Mucosa of descending colon (tissue), 3 donors: ENCODE measurements at regions not wholly inside any gene's neighbourhood (a gene's known extent, or its start where the extent isn't known, plus 50 kb on each side); places are given as distances from the start of the nearest gene placed in this dataset.

ENCODE experiments used
- ATAC-seq: fragments of 200-7000 bp; cut with Tn5 transposase; one replicate; pipeline ENCODE4 v1.9.1; 2020; ENCODE audit warnings: mild to moderate bottlenecking, moderate library complexity
- DNase-seq, 3 donors: peaks; one replicate each; pipeline ENCODE4 v3.0.0-alpha.2; 2020
- H3K36me3 ChIP-seq: fragments of 200-600 bp; one replicate; pipeline ENCODE4 v1.8.0; 2021; ENCODE audit warnings: low read depth, mild to moderate bottlenecking
- H3K4me1 ChIP-seq: fragments of 200-600 bp; one replicate; pipeline ENCODE4 v1.8.0; 2021; ENCODE audit warnings: low read depth, mild to moderate bottlenecking
- H3K4me3 ChIP-seq: fragments of 200-600 bp; one replicate; pipeline ENCODE4 v1.8.0; 2021; ENCODE audit warnings: mild to moderate bottlenecking
- H3K9me3 ChIP-seq: fragments of 200-600 bp; one replicate; pipeline ENCODE4 v1.8.0; 2021; ENCODE audit warnings: mild to moderate bottlenecking
- intact Hi-C, 2 donors: fragments of 100-400 bp; cut with DNase I in 1 of 2; cut with micrococcal nuclease in 1 of 2; formaldehyde crosslinking; loops; one replicate each; pipeline versions ENCODE4 v1.11.0 to v1.11.1; 2022; cut with DNase I, micrococcal nuclease
- TF ChIP-seq, protein P1 (sequence below): fragments of 200-600 bp; IDR thresholded peaks from one replicate; pipeline ENCODE4 v1.8.0; 2022; ENCODE audit warnings: antibody characterized with exemption, mild to moderate bottlenecking
- donor health status: DM: no; HTN: no; CAD: no; lungs with moderate emphysema.
- donor health status: DM: no; HTN: no; CAD: no.
- donor health status: DM: no; HTN: yes; CAD: no.

GRCh38 chr12:126811391-126811790 lies 1455.6 kb upstream of the TMEM132C start:
- Histone ChIP-seq H3K9me3 (no peaks in the 10 kb centered on the region), H3K4me1 (no peaks in the 10 kb centered on the region), H3K36me3 (no peaks in the 10 kb centered on the region), H3K4me3 (no peak overlapping the region)
- DNase-seq = no peak
- intact Hi-C loops = no loop called here
- ATAC-seq = no peak
- TF ChIP-seq, protein P1, sequence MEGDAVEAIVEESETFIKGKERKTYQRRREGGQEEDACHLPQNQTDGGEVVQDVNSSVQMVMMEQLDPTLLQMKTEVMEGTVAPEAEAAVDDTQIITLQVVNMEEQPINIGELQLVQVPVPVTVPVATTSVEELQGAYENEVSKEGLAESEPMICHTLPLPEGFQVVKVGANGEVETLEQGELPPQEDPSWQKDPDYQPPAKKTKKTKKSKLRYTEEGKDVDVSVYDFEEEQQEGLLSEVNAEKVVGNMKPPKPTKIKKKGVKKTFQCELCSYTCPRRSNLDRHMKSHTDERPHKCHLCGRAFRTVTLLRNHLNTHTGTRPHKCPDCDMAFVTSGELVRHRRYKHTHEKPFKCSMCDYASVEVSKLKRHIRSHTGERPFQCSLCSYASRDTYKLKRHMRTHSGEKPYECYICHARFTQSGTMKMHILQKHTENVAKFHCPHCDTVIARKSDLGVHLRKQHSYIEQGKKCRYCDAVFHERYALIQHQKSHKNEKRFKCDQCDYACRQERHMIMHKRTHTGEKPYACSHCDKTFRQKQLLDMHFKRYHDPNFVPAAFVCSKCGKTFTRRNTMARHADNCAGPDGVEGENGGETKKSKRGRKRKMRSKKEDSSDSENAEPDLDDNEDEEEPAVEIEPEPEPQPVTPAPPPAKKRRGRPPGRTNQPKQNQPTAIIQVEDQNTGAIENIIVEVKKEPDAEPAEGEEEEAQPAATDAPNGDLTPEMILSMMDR = no peak

DNA sequence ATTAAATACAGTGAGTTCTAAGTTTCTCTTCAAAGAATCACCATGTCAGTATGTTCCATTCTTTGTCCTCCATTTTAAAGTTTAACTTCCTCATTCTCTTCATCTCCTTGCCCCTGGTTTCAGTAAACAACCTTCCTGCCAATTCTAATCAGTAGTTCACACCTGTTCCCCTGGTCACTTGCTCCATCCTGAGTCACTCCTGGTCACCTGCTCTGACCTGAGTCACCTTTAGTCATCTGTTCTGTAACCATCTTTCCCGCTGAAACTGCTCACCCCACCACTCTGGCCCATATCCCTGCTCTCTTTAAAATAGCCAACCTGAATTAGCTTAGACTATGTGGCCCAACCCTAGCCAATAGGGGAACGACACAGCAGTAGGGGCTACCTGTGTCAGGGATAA lies 1447.4 kb upstream of the TMEM132C start:
- Histone ChIP-seq H3K4me3 (no peak overlapping the region), H3K4me1 (no peaks in the 10 kb centered on the region), H3K36me3 (no peaks in the 10 kb centered on the region), H3K9me3 (peaks cover 3% of the 10 kb centered on the region)
- intact Hi-C loops = no loop called here
- no peak for DNase-seq
- no peak for ATAC-seq
- TF ChIP-seq, protein P1 = no peak

GRCh38 chr12:126830778-126831680 lies 1435.9 kb upstream of the TMEM132C start:
- Histone ChIP-seq H3K4me1 (no peaks in the 10 kb centered on the region), H3K36me3 (no peaks in the 10 kb centered on the region), H3K4me3 (no peak overlapping the region), H3K9me3 (peaks cover 10% of the 10 kb centered on the region)
- ATAC-seq (no peak), DNase-seq (no peak)
- intact Hi-C loops = no loop called here
- TF ChIP-seq, protein P1 = no peak

DNA sequence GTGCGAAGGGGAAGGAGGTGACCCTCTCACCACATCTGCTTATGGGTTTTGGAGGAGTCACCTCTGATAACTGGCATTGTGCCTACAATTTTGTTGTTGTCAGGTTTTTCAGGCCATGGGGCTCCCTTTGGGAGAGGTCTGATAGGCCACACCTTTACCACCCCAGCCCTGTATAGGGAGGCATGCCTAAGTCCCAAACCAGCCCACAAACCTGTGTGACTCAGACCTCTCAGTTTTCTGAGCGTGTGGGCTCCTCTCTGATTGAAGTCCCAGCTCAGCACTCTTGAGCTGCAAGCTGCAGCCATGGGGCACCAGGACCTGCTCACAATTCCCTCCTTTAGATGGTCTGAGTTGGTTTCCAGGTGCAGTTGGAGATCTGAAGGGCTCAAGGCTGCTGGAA lies 1429.3 kb upstream of the TMEM132C start:
- intact Hi-C loops = no loop called here
- DNase-seq = no peak
- Histone ChIP-seq H3K4me3 (no peak overlapping the region), H3K9me3 (peaks cover 23% of the 10 kb centered on the region), H3K36me3 (no peaks in the 10 kb centered on the region), H3K4me1 (no peaks in the 10 kb centered on the region)
- ATAC-seq = no peak
- TF ChIP-seq, protein P1 = no peak

DNA sequence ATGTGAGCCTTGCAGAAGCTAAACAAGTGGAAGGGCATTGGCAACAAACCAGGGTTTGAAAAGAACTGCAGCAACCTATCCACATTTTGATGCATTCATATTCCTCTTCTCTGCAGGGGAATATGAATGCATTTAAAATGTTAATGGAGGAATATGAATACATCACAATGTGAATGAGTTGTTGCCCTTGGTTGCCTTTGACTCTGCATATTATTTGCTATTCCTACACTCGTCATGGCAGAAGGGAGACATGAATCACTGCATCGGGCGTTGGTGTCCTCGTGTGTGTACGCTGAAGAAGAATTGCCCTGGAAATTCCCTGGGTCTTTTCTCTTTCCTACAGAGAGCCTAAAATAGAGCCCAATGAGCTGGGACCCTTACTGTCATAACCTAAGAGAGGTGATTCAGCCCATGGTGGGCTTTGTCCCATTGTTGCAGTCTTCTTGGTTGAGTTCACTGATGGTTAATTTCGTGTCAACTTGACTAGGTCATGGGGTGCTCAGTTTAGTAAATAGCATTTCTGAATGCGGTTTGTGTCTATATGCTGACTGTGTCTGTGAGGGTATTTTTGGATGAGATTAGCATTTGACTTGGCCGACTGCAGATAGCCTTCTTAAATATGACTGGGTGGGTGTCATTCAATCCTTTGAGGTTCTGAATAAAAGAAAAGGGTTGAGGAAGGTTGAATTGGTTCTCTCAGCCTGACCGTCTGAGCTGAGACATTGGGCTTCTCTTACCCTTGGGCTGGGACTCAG lies 1422.9 kb upstream of the TMEM132C start:
- intact Hi-C loops = no loop called here
- no peak for ATAC-seq
- no peaks in the 10 kb centered on the region for H3K36me3 ChIP-seq
- H3K4me3 ChIP-seq = no peak overlapping the region
- no peak for DNase-seq
- TF ChIP-seq, protein P1 = no peak
- H3K4me1 ChIP-seq = no peaks in the 10 kb centered on the region
- no peaks in the 10 kb centered on the region for H3K9me3 ChIP-seq
